NCI-H1048 (cell line): ENCODE measurements at regions not wholly inside any gene's neighbourhood (a gene's known extent, or its start where the extent isn't known, plus 50 kb on each side); places are given as distances from the start of the nearest gene placed in this dataset.

Experiments
- DNase-seq: peaks from one replicate; lab custom pipeline; 2025; lab: John Stamatoyannopoulos, UW

- DNase-seq = no peak
These were observed 104.6 kb upstream of the AKIRIN2 start for GRCh38 chr6:87806635-87807034.

GRCh38 chr6:87806099-87806498 is 104.1 kb upstream of the AKIRIN2 start:
- DNase-seq = no peak

- DNase-seq = no peak
These were observed 101.8 kb upstream of the AKIRIN2 start for GRCh38 chr6:87803791-87804190.

- DNase-seq = no peak
These were observed 97.6 kb upstream of the AKIRIN2 start for GRCh38 chr6:87799651-87800050.

- no peak for DNase-seq
These were observed 96.6 kb upstream of the AKIRIN2 start for GRCh38 chr6:87798393-87799278.

GRCh38 chr6:87794922-87795885 is 93.2 kb upstream of the AKIRIN2 start:
- DNase-seq = no peak

GRCh38 chr6:87793315-87793714 is 91.3 kb upstream of the AKIRIN2 start:
- DNase-seq = no peak

GRCh38 chr6:87791982-87792381 is 89.9 kb upstream of the AKIRIN2 start:
- DNase-seq = no peak

- no peak for DNase-seq
These were observed 89.5 kb upstream of the AKIRIN2 start for GRCh38 chr6:87791485-87791884.

GRCh38 chr6:87791029-87791428 is 89.0 kb upstream of the AKIRIN2 start:
- DNase-seq = no peak

GRCh38 chr6:87789900-87790290 is 87.9 kb upstream of the AKIRIN2 start:
- no peak for DNase-seq

- DNase-seq = no peak
These were observed 87.3 kb upstream of the AKIRIN2 start for GRCh38 chr6:87789198-87789899.

- DNase-seq = no peak
These were observed 86.1 kb upstream of the AKIRIN2 start for GRCh38 chr6:87788141-87788540.

- DNase-seq = no peak
These were observed 83.3 kb upstream of the AKIRIN2 start for GRCh38 chr6:87785229-87785862.

GRCh38 chr6:87784690-87785089 is 82.7 kb upstream of the AKIRIN2 start:
- no peak for DNase-seq

- no peak for DNase-seq
These were observed 82.0 kb upstream of the AKIRIN2 start for GRCh38 chr6:87784051-87784450.

GRCh38 chr6:87779542-87779941 is 77.5 kb upstream of the AKIRIN2 start:
- DNase-seq = no peak

GRCh38 chr6:87772597-87773530 is 70.8 kb upstream of the AKIRIN2 start:
- no peak for DNase-seq

- DNase-seq = no peak
These were observed 65.4 kb upstream of the AKIRIN2 start for GRCh38 chr6:87767478-87767877.

GRCh38 chr6:87766211-87766610 is 64.2 kb upstream of the AKIRIN2 start:
- DNase-seq = no peak

- no peak for DNase-seq
These were observed 61.9 kb upstream of the AKIRIN2 start for GRCh38 chr6:87763901-87764300.
